ENCODE measurements at regions not wholly inside any gene's neighbourhood (a gene's known extent, or its start where the extent isn't known, plus 50 kb on each side); places are given as distances from the start of the nearest gene placed in this dataset.
"Not testable (repeated sequence)": the region's sequence is repeated elsewhere in the genome, so short reads cannot be mapped to it uniquely, and the experiment has no call there.

- no peak for DNase-seq
Measured at GRCh38 chr3:28039829-28040228, 201.6 kb upstream of the CMC1 start.

GRCh38 chr3:28042095-28042635 is 199.3 kb upstream of the CMC1 start:
- DNase-seq = no peak

- no peak for DNase-seq
Measured at GRCh38 chr3:28042707-28043106, 198.7 kb upstream of the CMC1 start.

GRCh38 chr3:28050120-28050519 is 191.3 kb upstream of the CMC1 start:
- DNase-seq = no peak

- peak; percentile 9 to 22 for DNase-seq
Measured at GRCh38 chr3:28050885-28051284, 190.5 kb upstream of the CMC1 start.

GRCh38 chr3:28053759-28054158 is 187.7 kb upstream of the CMC1 start:
- DNase-seq = no peak

GRCh38 chr3:28056806-28057205 is 184.6 kb upstream of the CMC1 start:
- no peak for DNase-seq

- DNase-seq = no peak
Measured at GRCh38 chr3:28057539-28057938, 183.9 kb upstream of the CMC1 start.

GRCh38 chr3:28059199-28059598 is 182.2 kb upstream of the CMC1 start:
- DNase-seq = not testable (repeated sequence)

GRCh38 chr3:28066020-28066419 is 175.4 kb upstream of the CMC1 start:
- no peak for DNase-seq

- no peak for DNase-seq
Measured at GRCh38 chr3:28067014-28067413, 174.4 kb upstream of the CMC1 start.

GRCh38 chr3:28068342-28068741 is 173.1 kb upstream of the CMC1 start:
- no peak for DNase-seq

- DNase-seq = no peak
Measured at GRCh38 chr3:28069438-28069837, 172.0 kb upstream of the CMC1 start.

- no peak for DNase-seq
Measured at GRCh38 chr3:28076246-28076645, 165.2 kb upstream of the CMC1 start.

GRCh38 chr3:28077572-28077971 is 163.8 kb upstream of the CMC1 start:
- no peak for DNase-seq

- no peak for DNase-seq
Measured at GRCh38 chr3:28078536-28078935, 162.9 kb upstream of the CMC1 start.

GRCh38 chr3:28080716-28081115 is 160.7 kb upstream of the CMC1 start:
- DNase-seq = no peak

GRCh38 chr3:28081533-28081947 is 159.9 kb upstream of the CMC1 start:
- no peak for DNase-seq

- DNase-seq = no peak
Measured at GRCh38 chr3:28087591-28087990, 153.8 kb upstream of the CMC1 start.

GRCh38 chr3:28088811-28089526 is 152.4 kb upstream of the CMC1 start:
- no peak for DNase-seq

GRCh38 chr3:28089527-28089897 is 151.9 kb upstream of the CMC1 start:
- no peak for DNase-seq

- DNase-seq = no peak
Measured at GRCh38 chr3:28099296-28099695, 142.1 kb upstream of the CMC1 start.

GRCh38 chr3:28101705-28102104 is 139.7 kb upstream of the CMC1 start:
- DNase-seq = no peak

- DNase-seq = no peak
Measured at GRCh38 chr3:28103861-28104260, 137.6 kb upstream of the CMC1 start.

GRCh38 chr3:28104896-28105534 is 136.4 kb upstream of the CMC1 start:
- no peak for DNase-seq

All from AML-193 (cell line).